Neural progenitor cell (in vitro differentiated cells): ENCODE measurements at regions not wholly inside any gene's neighbourhood (a gene's known extent, or its start where the extent isn't known, plus 50 kb on each side); places are given as distances from the start of the nearest gene placed in this dataset.

Experiments used
- EZH2 ChIP-seq: fragments of 200-600 bp; sonication (generic); IDR thresholded peaks from 2 replicates; pipeline ENCODE4 v1.6.1; 2017; ENCODE audit warnings: antibody characterized with exemption, mild to moderate bottlenecking, moderate library complexity
- EZH2phosphoT487 ChIP-seq: fragments of 200-600 bp; sonication (generic); IDR thresholded peaks from 2 replicates; pipeline ENCODE4 v1.6.1; 2017; ENCODE audit warnings: antibody characterized with exemption
- TF ChIP-seq, protein P1 (sequence below): fragments of 200-600 bp; sonication (generic); IDR thresholded peaks from 2 replicates; pipeline ENCODE4 v1.5.1; 2017; ENCODE audit warnings: antibody characterized with exemption, mild to moderate bottlenecking

GRCh38 chr5:2985718-2986117 is 234.2 kb upstream of the IRX2 start:
- TF ChIP-seq, protein P1, sequence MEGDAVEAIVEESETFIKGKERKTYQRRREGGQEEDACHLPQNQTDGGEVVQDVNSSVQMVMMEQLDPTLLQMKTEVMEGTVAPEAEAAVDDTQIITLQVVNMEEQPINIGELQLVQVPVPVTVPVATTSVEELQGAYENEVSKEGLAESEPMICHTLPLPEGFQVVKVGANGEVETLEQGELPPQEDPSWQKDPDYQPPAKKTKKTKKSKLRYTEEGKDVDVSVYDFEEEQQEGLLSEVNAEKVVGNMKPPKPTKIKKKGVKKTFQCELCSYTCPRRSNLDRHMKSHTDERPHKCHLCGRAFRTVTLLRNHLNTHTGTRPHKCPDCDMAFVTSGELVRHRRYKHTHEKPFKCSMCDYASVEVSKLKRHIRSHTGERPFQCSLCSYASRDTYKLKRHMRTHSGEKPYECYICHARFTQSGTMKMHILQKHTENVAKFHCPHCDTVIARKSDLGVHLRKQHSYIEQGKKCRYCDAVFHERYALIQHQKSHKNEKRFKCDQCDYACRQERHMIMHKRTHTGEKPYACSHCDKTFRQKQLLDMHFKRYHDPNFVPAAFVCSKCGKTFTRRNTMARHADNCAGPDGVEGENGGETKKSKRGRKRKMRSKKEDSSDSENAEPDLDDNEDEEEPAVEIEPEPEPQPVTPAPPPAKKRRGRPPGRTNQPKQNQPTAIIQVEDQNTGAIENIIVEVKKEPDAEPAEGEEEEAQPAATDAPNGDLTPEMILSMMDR: no peak
- TF ChIP-seq EZH2phosphoT487: no peak
- no peak for TF ChIP-seq EZH2
